ENCODE measurements at regions not wholly inside any gene's neighbourhood (a gene's known extent, or its start where the extent isn't known, plus 50 kb on each side); places are given as distances from the start of the nearest gene placed in this dataset.

DNA sequence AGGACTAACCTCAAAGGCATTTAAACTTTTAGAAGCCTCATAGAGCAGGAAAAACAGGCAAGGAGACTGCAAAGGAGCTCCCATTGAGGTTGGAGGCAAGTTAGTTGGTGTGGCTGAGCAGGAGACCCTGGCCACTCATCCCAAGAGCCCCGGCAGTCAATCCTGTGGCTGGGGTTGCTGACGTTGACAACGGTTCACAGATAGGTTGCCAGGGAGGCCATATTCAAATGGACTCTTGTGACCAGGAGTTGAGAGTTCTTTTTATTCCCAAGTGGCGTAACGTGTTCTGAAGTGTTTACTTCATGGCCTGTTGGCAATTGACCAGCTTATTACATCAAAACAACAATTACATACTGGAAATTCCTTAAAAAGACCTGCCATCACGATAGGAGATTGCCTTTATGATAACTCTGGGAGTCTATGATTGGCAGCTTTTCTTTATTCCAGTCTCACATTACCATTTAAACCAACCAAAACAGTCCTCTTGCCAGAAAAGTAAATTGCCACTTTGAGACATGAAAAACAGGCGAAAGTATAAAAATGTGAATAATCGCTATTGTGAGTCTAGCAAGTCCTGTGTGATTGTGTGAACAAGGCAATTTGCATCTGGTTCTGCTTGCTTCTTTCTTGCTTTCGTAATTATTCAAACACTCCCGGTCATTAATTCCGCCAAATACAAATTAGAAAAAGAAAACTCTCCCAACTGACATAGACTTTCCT is 394.9 kb downstream of the MED10 start:
- Histone ChIP-seq H3K36me3 (no peaks in the 10 kb centered on the region), H3K27ac (no peak overlapping the region), H3K4me1 (ENCODE audit: low read depth) (no peaks in the 10 kb centered on the region), H3K9me3 (ENCODE audit: low read depth) (no peaks in the 10 kb centered on the region), H3K27me3 (no peaks in the 10 kb centered on the region), H3K4me3 (no peak overlapping the region)
- TF ChIP-seq, protein P1, sequence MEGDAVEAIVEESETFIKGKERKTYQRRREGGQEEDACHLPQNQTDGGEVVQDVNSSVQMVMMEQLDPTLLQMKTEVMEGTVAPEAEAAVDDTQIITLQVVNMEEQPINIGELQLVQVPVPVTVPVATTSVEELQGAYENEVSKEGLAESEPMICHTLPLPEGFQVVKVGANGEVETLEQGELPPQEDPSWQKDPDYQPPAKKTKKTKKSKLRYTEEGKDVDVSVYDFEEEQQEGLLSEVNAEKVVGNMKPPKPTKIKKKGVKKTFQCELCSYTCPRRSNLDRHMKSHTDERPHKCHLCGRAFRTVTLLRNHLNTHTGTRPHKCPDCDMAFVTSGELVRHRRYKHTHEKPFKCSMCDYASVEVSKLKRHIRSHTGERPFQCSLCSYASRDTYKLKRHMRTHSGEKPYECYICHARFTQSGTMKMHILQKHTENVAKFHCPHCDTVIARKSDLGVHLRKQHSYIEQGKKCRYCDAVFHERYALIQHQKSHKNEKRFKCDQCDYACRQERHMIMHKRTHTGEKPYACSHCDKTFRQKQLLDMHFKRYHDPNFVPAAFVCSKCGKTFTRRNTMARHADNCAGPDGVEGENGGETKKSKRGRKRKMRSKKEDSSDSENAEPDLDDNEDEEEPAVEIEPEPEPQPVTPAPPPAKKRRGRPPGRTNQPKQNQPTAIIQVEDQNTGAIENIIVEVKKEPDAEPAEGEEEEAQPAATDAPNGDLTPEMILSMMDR (IDR thresholded peaks at IDR 0.05; ENCODE audit: low read depth, low read length): no peak
- DNase-seq (ENCODE audit: low read depth in 1 of 2, low spot score in 1 of 2): no peak

DNA sequence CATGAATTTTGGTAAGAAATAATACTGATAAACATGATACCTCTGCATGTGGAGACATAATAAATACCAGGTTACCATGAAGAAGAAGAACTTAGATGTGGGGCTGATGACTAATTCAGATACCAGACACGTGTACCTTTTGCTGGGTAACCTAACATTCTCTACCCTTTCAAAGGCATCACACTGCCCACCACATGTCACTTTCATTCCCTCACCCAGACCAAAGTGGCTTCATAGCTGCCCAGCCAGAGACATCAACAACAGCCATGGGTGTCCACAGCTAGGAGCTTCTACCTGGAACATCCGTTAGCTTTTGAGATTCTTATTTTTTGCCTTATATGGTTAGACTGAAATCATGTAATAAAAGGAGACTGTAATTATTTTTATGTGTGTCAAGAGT is 396.8 kb downstream of the MED10 start:
- TF ChIP-seq, protein P1 (IDR thresholded peaks at IDR 0.05; ENCODE audit: low read depth, low read length): no peak
- Histone ChIP-seq H3K27ac (no peak overlapping the region), H3K36me3 (no peaks in the 10 kb centered on the region), H3K9me3 (ENCODE audit: low read depth) (no peaks in the 10 kb centered on the region), H3K27me3 (no peaks in the 10 kb centered on the region), H3K4me1 (ENCODE audit: low read depth) (no peaks in the 10 kb centered on the region), H3K4me3 (no peak overlapping the region)
- DNase-seq (ENCODE audit: low read depth in 1 of 2, low spot score in 1 of 2): no peak

DNA sequence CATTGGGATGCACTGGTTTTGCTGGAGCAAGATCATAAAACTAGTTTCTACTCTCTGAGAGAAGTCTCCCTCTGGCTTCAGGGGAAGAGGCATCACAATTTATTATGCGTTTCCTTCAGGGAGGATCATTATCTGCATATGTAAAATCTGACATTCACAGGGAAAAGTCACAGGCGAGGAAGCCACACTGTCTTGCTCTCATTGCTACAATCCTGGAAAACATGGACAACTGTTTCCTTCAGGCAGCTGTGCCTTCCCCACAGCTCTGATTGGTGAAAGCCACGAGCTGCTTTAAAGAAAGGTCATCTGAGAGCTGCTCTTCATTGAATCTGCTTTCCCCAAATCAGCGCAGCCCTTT is 397.8 kb downstream of the MED10 start:
- Histone ChIP-seq H3K4me1 (ENCODE audit: low read depth) (no peaks in the 10 kb centered on the region), H3K27me3 (no peaks in the 10 kb centered on the region), H3K36me3 (no peaks in the 10 kb centered on the region), H3K4me3 (no peak overlapping the region), H3K27ac (no peak overlapping the region), H3K9me3 (ENCODE audit: low read depth) (no peaks in the 10 kb centered on the region)
- TF ChIP-seq, protein P1 (IDR thresholded peaks at IDR 0.05; ENCODE audit: low read depth, low read length): no peak
- no peak for DNase-seq (ENCODE audit: low read depth in 1 of 2, low spot score in 1 of 2)

DNA sequence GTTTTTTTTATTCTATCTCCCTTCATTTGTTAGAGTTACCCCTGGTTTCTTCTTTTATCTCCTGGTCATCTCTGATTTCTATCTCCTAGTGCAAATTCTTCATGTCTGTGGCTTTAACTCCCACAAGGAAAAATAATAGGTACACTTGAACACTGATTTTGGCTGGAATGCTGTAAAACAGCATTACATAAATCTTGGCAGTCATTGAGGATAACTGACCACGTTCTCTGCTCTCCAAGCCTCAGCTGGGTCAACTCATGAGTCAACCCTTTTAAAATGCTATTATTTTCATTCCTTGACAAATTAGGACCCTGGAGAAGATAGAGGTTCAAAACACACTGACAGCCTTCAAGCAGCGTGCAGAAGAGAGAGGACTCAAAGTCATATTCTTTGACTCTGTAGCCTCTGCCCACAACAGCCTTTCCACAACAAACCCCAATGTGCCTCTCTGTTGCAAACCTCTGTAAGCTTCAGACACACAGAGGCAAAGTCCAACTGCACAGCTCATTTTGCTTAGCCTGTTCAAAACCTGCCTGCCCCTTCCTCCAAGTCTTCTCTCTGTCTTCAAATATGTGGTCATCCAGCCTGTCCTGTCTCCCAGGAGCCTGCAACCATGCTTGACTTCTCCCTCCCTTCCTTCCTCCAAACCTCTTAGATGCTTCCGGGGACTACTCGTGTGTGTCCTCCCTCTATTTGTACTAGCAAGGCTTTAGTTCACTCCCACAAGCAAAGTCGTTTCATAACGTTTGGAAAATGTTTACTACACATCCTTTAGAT is 398.4 kb downstream of the MED10 start:
- Histone ChIP-seq H3K27me3 (no peaks in the 10 kb centered on the region), H3K9me3 (ENCODE audit: low read depth) (no peaks in the 10 kb centered on the region), H3K4me1 (ENCODE audit: low read depth) (no peaks in the 10 kb centered on the region), H3K4me3 (no peak overlapping the region), H3K36me3 (no peaks in the 10 kb centered on the region), H3K27ac (no peak overlapping the region)
- no peak for DNase-seq (ENCODE audit: low read depth in 1 of 2, low spot score in 1 of 2)
- TF ChIP-seq, protein P1 (IDR thresholded peaks at IDR 0.05; ENCODE audit: low read depth, low read length): no peak

DNA sequence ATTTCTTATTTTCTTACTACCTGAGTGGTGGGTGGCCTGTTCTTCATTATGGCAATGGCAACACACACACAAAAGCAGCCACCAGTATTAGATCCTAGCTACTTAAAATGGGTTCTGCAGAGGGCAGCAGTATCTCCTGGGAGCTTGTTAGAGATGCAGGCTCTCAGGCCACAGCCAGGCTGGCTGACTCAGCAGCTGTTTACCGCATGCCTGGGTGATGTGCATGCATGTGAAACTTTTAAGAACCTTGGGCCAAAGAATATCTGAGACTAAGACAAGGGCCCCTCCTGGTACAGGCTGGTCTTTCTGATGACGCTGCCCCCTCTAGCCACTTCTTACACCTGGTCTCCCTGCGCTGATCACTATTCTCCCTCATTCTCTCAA is 399.0 kb downstream of the MED10 start:
- DNase-seq (ENCODE audit: low read depth in 1 of 2, low spot score in 1 of 2): no peak
- Histone ChIP-seq H3K27me3 (no peaks in the 10 kb centered on the region), H3K9me3 (ENCODE audit: low read depth) (no peaks in the 10 kb centered on the region), H3K4me1 (ENCODE audit: low read depth) (no peaks in the 10 kb centered on the region), H3K4me3 (no peak overlapping the region), H3K36me3 (no peaks in the 10 kb centered on the region), H3K27ac (no peak overlapping the region)
- TF ChIP-seq, protein P1 (IDR thresholded peaks at IDR 0.05; ENCODE audit: low read depth, low read length): no peak

Measured in cardiac muscle cell (in vitro differentiated cells and primary cell).